K562 (cell line): ENCODE measurements at regions not wholly inside any gene's neighbourhood (a gene's known extent, or its start where the extent isn't known, plus 50 kb on each side); places are given as distances from the start of the nearest gene placed in this dataset.

Experiments used
- ATAC-seq: fragments of 200-7000 bp; cut with Tn5 transposase; 3 replicates; pipeline ENCODE4 v1.9.1; 2020; ENCODE audit warnings: moderate library complexity
- BruUV-seq: library from RNA; stranded (reverse); fragments of 400-500 nt; replicated peaks from 2 replicates; lab custom pipeline; 2021; lab: Mats Ljungman, UMichigan
- CTCF ChIA-PET: fragments of 300-600 bp; formaldehyde crosslinking; extraction: SDS; loops from one replicate; lab custom pipeline; 2021; ENCODE audit warnings: low intra/inter-chr PET ratio; lab: Yijun Ruan, JAX
- POLR2A ChIA-PET: fragments of 300-600, 350-650 bp; sonication (Branson Sonifier 250); formaldehyde crosslinking; extraction: SDS; loops from one replicate; lab custom pipeline; 2021; ENCODE audit warnings: antibody characterized with exemption, inconsistent platforms; lab: Yijun Ruan, JAX
- DNase-seq, 4 experiments: peaks; one replicate each; pipeline versions ENCODE4 v3.0.0 to v3.0.0-alpha.2; 2011 to 2018; ENCODE audit warnings: low spot score in 3 of 4, mixed read lengths in 3 of 4; ENCODE audit errors: extremely low read depth in 1 of 4
- FAIRE-seq: peaks from 2 replicates; lab custom pipeline; 2011; peaks lifted over from hg19 to GRCh38; lab: Jason Lieb, UNC
- H2AFZ ChIP-seq: 2 replicates; pipeline ENCODE4 v1.6.0; 2011; ENCODE audit warnings: low read depth, low read length, control low read depth, inconsistent platforms
- H3K27ac ChIP-seq: fragments of 200-600 bp; 3 replicates; pipeline ENCODE4 v1.8.0; 2011; ENCODE audit warnings: low read depth, mild to moderate bottlenecking, control low read depth, inconsistent platforms, low read length, moderate library complexity, mixed read lengths; ENCODE audit errors: extremely low read depth
- H3K27me3 ChIP-seq, 2 experiments: fragments of 300-600 bp in 1 of 2; 2 replicates in 1 of 2; 3 replicates in 1 of 2; pipeline versions ENCODE4 v1.6.0 to v1.8.0; 2011; ENCODE audit warnings: inconsistent platforms in 2 of 2, low read length in 2 of 2, mild to moderate bottlenecking in 1 of 2, mixed read lengths in 1 of 2, moderate library complexity in 1 of 2; ENCODE audit not compliant: control insufficient read depth in 2 of 2, insufficient read depth in 2 of 2
- H3K36me3 ChIP-seq: fragments of 300-600 bp; 3 replicates; pipeline ENCODE4 v1.8.0; 2011; ENCODE audit warnings: mild to moderate bottlenecking, low read length, inconsistent platforms; ENCODE audit not compliant: control insufficient read depth, insufficient read depth
- H3K4me1 ChIP-seq, 2 experiments: fragments of 200-600 bp in 1 of 2; replicated peaks in 1 of 2; 2 replicates in 1 of 2; 3 replicates in 1 of 2; pipeline versions ENCODE4 v1.5.1 to v1.8.0; 2011; ENCODE audit warnings: inconsistent platforms in 2 of 2, low read length in 2 of 2, mild to moderate bottlenecking in 1 of 2, mixed read lengths in 1 of 2, moderate library complexity in 1 of 2; ENCODE audit not compliant: control insufficient read depth in 2 of 2, insufficient read depth in 2 of 2
- H3K4me2 ChIP-seq: 2 replicates; pipeline ENCODE4 v1.6.1; 2011; ENCODE audit warnings: low read length, control low read depth, inconsistent platforms, mixed read lengths; ENCODE audit not compliant: insufficient read depth
- H3K4me3 ChIP-seq: fragments of 200-600 bp; sonication (generic), shearing (Covaris generic); 2 replicates; pipeline ENCODE4 v1.5.1; 2016; ENCODE audit warnings: control low read depth, inconsistent platforms
- H3K79me2 ChIP-seq: fragments of 200-600 bp; 3 replicates; pipeline ENCODE4 v1.8.0; 2011; ENCODE audit warnings: low read length, inconsistent platforms; ENCODE audit not compliant: control insufficient read depth, insufficient read depth
- H3K9ac ChIP-seq, 2 experiments: 2 replicates each; pipeline versions ENCODE4 v1.6.0 to v1.6.1; 2011; ENCODE audit warnings: low read depth in 2 of 2, low read length in 2 of 2, control low read depth in 1 of 2, inconsistent platforms in 1 of 2, mild to moderate bottlenecking in 1 of 2, mixed read lengths in 1 of 2; ENCODE audit not compliant: insufficient read depth in 1 of 2
- H3K9me1 ChIP-seq: one replicate; pipeline ENCODE4 v1.6.0; 2011; ENCODE audit warnings: inconsistent platforms, mild to moderate bottlenecking, low read length, moderate library complexity; ENCODE audit not compliant: control insufficient read depth, insufficient read depth
- H3K9me3 ChIP-seq: replicated peaks from 2 replicates; pipeline ENCODE4 v1.5.1; 2011; ENCODE audit warnings: low read depth, low read length, inconsistent platforms; ENCODE audit not compliant: control insufficient read depth, insufficient read depth
- H4K20me1 ChIP-seq: replicated peaks from 2 replicates; pipeline ENCODE4 v1.6.1; 2011; ENCODE audit warnings: low read length, inconsistent platforms, mixed read lengths; ENCODE audit not compliant: control insufficient read depth, insufficient read depth
- CGGBP1 ChIP-seq: fragments of 250-450 bp; sonication (Bioruptor Pico); IDR thresholded peaks from 2 replicates; pipeline ENCODE4 v1.9.0; 2021; ENCODE audit warnings: mild to moderate bottlenecking
- EZH2 ChIP-seq: IDR thresholded peaks from 2 replicates; pipeline ENCODE4 v1.6.1; 2012; ENCODE audit warnings: low read depth, mild to moderate bottlenecking, inconsistent platforms, low read length, borderline replicate concordance
- NR2C1 ChIP-seq, 2 experiments: fragments of 450-650 bp; IDR thresholded peaks; 2 replicates each; pipeline ENCODE4 v1.6.1; 2017; ENCODE audit warnings: mild to moderate bottlenecking in 2 of 2, antibody characterized with exemption in 1 of 2, inconsistent platforms in 1 of 2, missing compliant biosample characterization in 1 of 2, missing genetic modification characterization in 1 of 2
- STAG1 ChIP-seq: sonication (generic); formaldehyde crosslinking; IDR thresholded peaks from 2 replicates; pipeline ENCODE4 v1.5.0; 2020; ENCODE audit warnings: missing genetic modification reagents, borderline replicate concordance
- TAF7 ChIP-seq: fragments of 450-650 bp; IDR thresholded peaks from 2 replicates; pipeline ENCODE4 v1.6.1; 2016; ENCODE audit warnings: missing genetic modification characterization, missing compliant biosample characterization
- ZBED1 ChIP-seq: IDR thresholded peaks from 2 replicates; pipeline ENCODE4 v1.6.1; 2014
- ZBTB8A ChIP-seq: fragments of 450-650 bp; IDR thresholded peaks from 2 replicates; pipeline ENCODE4 v1.6.1; 2018; ENCODE audit warnings: mild to moderate bottlenecking, moderate library complexity; ENCODE audit not compliant: partially characterized antibody
- ZNF12 ChIP-seq: sonication (generic); formaldehyde crosslinking; IDR thresholded peaks from 2 replicates; pipeline ENCODE4 v1.4.0; 2020; ENCODE audit warnings: mild to moderate bottlenecking, missing genetic modification reagents
- ZNF449 ChIP-seq: fragments of 250-450 bp; sonication (Bioruptor Pico); IDR thresholded peaks from 2 replicates; pipeline ENCODE4 v1.8.0; 2022; ENCODE audit warnings: moderate library complexity, mild to moderate bottlenecking, inconsistent platforms
- WGBS: fragments of 100-300 bp; shearing (Covaris generic); methylation state at CpG from one replicate; pipeline ENCODE4 v1.1.6; 2016; ENCODE audit warnings: low coverage, mixed read lengths; ENCODE audit not compliant: insufficient coverage; ENCODE audit errors: missing lambda C conversion rate; 5-methylcytosine and 5-hydroxymethylcytosine counted together
- in situ Hi-C: fragments of 300-500 bp; cut with MboI; formaldehyde crosslinking; loops from 4 replicates; pipeline ENCODE4 v1.15.0; 2018; ENCODE audit warnings: inconsistent platforms, mixed read lengths
- intact Hi-C: fragments of 100-400 bp; cut with micrococcal nuclease; formaldehyde crosslinking; loops from 2 replicates; pipeline ENCODE4 v1.14.2; 2022
- TF ChIP-seq, protein P1 (sequence below): fragments of 200-400 bp; formaldehyde crosslinking; IDR thresholded peaks from 2 replicates; pipeline ENCODE4 v1.6.1; 2017; ENCODE audit warnings: mild to moderate bottlenecking, low read depth, low read length, moderate library complexity
- TF ChIP-seq, protein P2 (sequence below), 2 experiments: fragments of 250-450 bp in 1 of 2; fragments of 450-650 bp in 1 of 2; sonication (Bioruptor Pico) in 1 of 2; IDR thresholded peaks; 2 replicates each; pipeline versions ENCODE4 v1.6.1 to v1.8.0; 2016 to 2021; ENCODE audit warnings: mild to moderate bottlenecking in 2 of 2, moderate library complexity in 2 of 2, missing compliant biosample characterization in 1 of 2, missing genetic modification characterization in 1 of 2
- TF ChIP-seq, protein P3 (sequence below): sonication (generic); formaldehyde crosslinking; IDR thresholded peaks from 2 replicates; pipeline ENCODE4 v1.8.0; 2022; ENCODE audit warnings: mild to moderate bottlenecking, missing genetic modification reagents

DNA sequence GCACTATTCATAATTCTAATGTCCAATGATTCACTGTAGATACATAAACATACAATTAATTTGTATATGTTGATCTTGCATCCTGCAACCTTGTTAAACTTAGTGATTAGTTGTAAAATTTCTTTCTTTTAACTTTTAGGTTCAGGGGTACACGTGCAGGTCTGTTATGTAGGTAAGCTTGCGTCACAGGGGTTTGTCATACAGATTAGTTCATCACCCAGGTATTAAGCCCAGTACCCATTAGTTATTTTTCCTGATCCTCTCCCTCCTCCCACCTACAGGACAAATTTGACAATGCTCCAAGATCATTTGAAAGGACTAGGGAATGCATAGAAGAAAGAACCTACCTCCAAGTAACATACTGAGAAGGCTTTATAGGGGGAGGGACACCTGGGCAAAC, 290.1 kb downstream of the SRBD1 start:
- intact Hi-C loops, result no loop called here
- Histone ChIP-seq H3K9me1 (no peaks in the 10 kb centered on the region), H2AFZ (no peak overlapping the region), H3K4me2 (no peak overlapping the region), H4K20me1 (no peaks in the 10 kb centered on the region), H3K4me1 (no peaks in the 10 kb centered on the region), H3K36me3 (no peaks in the 10 kb centered on the region), H3K9me3 (no peaks in the 10 kb centered on the region), H3K79me2 (no peaks in the 10 kb centered on the region), H3K27ac (no peak overlapping the region), H3K9ac (no peak overlapping the region), H3K27me3 (peaks cover 16 to 47% of the 10 kb centered on the region in 2 experiments), H3K4me3 (no peak overlapping the region)
- ChIA-PET POLR2A (no interaction called here), CTCF (no interaction called here)
- FAIRE-seq (no peak), DNase-seq (no peak), ATAC-seq (no peak)
- 0% methylated on average over 2 of the region's 2 CpGs for WGBS
- no TSS peak for BruUV-seq
- TF ChIP-seq, protein P1, sequence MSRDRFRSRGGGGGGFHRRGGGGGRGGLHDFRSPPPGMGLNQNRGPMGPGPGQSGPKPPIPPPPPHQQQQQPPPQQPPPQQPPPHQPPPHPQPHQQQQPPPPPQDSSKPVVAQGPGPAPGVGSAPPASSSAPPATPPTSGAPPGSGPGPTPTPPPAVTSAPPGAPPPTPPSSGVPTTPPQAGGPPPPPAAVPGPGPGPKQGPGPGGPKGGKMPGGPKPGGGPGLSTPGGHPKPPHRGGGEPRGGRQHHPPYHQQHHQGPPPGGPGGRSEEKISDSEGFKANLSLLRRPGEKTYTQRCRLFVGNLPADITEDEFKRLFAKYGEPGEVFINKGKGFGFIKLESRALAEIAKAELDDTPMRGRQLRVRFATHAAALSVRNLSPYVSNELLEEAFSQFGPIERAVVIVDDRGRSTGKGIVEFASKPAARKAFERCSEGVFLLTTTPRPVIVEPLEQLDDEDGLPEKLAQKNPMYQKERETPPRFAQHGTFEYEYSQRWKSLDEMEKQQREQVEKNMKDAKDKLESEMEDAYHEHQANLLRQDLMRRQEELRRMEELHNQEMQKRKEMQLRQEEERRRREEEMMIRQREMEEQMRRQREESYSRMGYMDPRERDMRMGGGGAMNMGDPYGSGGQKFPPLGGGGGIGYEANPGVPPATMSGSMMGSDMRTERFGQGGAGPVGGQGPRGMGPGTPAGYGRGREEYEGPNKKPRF, result no peak
- no peak for TF ChIP-seq STAG1 (CRISPR knock-in tag)
- no peak for TF ChIP-seq ZBED1
- no peak for TF ChIP-seq TAF7
- TF ChIP-seq ZNF449 (CRISPR knock-in tag), result no peak
- TF ChIP-seq ZBTB8A, result no peak
- no peak for TF ChIP-seq NR2C1 (IDR thresholded peaks at IDR 0.05)
- no peak for TF ChIP-seq NR2C1 (tag; IDR thresholded peaks at IDR 0.05)
- TF ChIP-seq, protein P2, sequence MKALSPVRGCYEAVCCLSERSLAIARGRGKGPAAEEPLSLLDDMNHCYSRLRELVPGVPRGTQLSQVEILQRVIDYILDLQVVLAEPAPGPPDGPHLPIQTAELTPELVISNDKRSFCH (CRISPR knock-in tag; IDR thresholded peaks at IDR 0.05), result no peak
- TF ChIP-seq, protein P2 (tag; IDR thresholded peaks at IDR 0.05), result no peak
- TF ChIP-seq EZH2, result no peak
- no peak for TF ChIP-seq ZNF12 (CRISPR knock-in tag)
- no peak for TF ChIP-seq CGGBP1 (CRISPR knock-in tag)
- TF ChIP-seq, protein P3, sequence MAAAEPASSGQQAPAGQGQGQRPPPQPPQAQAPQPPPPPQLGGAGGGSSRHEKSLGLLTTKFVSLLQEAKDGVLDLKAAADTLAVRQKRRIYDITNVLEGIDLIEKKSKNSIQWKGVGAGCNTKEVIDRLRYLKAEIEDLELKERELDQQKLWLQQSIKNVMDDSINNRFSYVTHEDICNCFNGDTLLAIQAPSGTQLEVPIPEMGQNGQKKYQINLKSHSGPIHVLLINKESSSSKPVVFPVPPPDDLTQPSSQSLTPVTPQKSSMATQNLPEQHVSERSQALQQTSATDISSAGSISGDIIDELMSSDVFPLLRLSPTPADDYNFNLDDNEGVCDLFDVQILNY (CRISPR knock-in tag), result no peak
- in situ Hi-C loops, result no loop called here
